Stimulated activated CD8-positive, alpha-beta memory T cell treated with anti-CD3 and anti-CD28 coated beads, Interleukin-4, amount 100 ng/mL, for 4 hours (primary cell): ENCODE measurements at regions not wholly inside any gene's neighbourhood (a gene's known extent, or its start where the extent isn't known, plus 50 kb on each side); places are given as distances from the start of the nearest gene placed in this dataset.
"Not testable (repeated sequence)": the region's sequence is repeated elsewhere in the genome, so short reads cannot be mapped to it uniquely, and the experiment has no call there.

Experiments
- DNase-seq, 2 donors: peaks; one replicate each; pipeline ENCODE4 v3.0.0-alpha.2; 2020; ENCODE audit warnings: low read depth in 2 of 2, low spot score in 1 of 2

DNA sequence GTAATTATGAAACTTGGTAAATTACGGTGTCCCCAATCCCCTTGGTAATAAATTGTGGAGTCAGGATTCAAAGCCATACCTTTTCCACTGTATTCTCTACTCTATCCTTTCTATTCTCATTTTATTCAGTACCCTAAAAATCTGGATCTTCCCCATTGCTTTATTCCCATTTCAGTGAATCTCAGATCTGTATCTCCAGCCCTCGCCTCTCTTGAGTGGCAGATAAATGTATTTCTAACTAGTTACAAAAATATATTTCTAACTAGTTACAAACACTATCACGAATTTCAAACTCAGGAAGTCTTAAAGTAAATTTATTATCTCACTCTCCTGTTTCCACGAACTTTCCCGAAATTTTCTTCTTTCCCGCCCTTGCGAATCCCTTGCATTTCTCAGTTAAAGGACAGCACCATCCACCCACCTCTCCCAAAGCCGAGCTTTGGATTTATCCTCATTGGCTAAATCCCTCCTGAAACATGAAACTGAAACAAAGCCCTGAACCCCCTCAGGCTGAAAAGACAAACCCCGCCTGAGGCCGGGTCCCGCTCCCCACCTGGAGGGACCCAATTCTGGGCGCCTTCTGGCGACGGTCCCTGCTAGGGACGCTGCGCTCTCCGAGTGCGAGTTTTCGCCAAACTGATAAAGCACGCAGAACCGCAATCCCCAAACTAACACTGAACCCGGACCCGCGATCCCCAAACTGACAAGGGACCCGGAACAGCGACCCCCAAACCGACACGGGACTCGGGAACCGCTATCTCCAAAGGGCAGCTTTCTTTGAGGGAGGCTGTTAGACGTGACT is 164.3 kb upstream of the PABPC3 start:
- DNase-seq: no peak

DNA sequence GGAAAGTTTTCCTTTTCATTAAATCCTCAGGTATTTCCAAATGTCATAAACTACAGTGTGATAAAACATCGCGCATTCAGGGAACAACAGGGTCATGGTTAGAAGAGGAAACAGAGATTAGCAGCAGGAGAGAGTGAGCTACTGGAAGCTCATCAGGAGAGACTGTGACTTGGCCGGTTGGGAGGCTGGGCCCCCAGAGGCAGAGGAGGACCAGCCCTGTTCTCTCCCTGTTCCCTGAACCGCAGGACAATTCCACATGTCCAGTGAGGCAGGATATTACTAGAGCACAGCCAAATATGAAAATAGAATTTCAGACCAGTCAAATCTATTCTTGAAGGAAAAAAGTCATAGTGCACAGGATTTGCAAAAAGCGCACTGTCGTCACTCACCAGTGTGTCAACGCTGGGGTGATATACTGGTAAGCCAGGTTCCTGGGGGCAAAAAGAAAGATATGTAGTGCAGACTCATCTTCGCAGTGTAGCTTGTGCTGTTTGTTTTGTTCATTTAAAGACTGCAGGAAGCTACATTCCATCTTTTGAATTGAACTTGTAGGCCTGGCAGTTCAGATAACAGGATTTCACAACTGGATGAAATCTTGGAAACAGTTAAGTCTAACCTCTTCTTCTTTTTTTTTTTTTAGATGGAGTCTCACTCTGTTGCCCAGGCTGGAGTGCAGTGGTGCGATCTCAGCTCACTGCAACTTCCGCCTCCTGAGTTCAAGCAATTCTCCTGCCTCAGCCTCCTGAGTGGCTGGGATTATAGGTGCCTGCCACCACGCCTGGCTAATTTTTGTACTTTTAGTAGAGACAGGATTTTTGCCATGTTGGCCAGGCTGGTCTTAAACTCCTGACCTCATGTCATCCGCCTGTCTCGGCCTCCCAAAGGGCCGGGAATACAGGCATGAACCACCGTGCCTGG is 162.6 kb upstream of the PABPC3 start:
- DNase-seq: not testable (repeated sequence)

DNA sequence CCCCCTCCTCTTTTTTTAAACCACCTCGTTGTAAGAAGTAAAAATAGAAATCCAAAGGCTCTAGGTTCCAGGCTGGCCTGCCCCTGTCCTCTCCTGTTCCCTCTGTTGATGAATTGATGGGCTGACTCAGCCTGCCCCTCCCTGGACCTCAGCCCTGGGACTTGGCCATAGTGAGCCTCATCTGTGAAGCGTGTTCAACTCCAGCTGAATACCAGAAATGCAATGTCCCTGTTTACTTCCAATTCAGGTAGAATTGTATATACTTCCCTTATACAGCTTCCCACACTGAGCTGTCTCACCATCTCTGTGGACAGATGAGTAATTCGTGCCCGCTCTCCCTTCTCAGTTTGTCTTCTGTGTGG is 161.9 kb upstream of the PABPC3 start:
- DNase-seq: not testable (repeated sequence)

DNA sequence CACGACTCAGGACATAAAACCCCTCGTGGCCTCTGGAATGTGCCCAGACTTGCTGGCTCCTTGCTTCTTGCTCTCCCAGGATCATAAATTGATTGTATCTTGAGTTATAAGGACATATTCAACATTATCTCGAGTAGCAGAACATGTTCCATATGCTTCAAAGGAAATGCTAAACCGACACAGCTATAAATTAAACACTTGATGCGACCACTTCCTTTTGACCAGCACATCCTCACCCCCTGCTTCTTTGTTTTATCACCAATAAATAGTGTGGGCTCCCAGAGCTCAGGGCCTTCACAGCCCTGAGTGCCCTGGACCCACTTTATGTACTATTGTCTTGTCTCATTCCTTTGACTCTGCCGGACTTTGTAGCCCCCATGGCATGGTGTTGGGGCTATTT is 157.0 kb upstream of the PABPC3 start:
- no peak for DNase-seq

DNA sequence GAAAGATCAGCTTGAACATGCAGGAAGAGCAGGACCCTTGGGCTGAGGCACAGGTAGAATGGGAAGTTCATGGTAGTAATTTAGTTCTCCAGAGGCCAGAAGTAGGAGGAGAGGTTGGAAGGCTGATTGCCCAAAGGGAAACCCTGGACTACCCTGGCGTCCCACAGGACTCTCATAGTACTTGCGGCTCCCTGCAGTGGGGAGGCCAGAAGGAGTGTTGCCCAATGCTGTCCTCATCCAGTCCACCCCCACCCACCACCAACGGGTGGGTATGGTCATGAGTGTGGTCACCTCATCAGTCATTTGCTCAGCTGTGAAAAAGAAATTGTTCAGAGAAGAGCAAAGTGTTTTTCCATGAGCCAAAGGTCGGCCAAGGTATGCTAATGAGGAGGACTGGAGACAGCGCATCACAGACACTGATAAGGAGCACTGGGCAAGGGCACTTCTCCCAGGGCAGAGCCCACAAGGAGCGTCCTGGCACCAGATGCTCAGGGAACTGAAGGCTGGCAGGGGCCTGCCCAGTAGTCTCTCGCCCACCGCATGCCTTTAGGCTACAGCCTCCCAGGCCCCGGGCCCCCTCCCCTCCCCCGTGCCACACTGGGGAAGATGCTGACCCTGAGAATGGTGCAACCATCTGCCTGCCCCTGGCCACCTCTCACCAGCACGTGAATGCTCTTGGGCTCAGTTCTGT is 154.8 kb upstream of the PABPC3 start:
- DNase-seq: not testable (repeated sequence)

DNA sequence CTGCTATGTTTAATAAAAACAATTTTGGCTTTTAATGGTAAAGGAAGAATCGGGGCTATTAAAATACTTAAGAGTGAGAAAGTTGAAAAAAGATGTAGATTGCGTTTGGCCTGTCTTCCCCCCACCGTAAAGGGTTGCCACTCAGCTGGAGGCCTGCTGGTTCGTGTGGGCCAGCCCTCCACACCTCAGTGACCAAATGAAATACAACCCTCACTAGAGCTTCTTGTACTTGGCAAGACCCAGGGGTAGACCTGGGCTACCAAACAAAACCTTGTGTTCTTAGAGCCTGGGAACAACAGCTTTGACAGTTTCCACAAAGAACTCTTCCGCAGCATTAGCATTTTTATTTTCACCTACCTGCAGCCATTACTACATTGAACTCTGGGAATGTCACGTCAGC is 152.8 kb upstream of the PABPC3 start:
- DNase-seq: no peak

DNA sequence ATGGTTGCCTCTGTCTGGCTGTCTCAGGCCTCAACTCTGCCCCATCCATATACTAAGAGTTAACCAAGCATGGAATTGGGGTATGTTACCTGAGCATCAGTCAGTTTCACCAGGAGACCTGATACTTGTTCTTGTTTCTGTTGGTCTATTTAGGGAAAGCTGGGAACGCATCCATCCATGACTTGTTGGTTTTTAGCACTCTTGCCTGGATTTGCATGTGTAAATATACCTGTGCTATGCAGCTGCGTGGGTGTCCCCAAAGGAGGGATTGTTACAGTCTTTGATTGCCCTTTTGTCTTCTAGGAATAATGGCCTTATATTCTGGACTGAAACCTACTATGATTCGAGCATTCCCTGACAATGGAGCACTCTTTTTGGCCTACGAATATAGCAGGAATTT is 151.9 kb upstream of the PABPC3 start:
- DNase-seq: not testable (repeated sequence)

DNA sequence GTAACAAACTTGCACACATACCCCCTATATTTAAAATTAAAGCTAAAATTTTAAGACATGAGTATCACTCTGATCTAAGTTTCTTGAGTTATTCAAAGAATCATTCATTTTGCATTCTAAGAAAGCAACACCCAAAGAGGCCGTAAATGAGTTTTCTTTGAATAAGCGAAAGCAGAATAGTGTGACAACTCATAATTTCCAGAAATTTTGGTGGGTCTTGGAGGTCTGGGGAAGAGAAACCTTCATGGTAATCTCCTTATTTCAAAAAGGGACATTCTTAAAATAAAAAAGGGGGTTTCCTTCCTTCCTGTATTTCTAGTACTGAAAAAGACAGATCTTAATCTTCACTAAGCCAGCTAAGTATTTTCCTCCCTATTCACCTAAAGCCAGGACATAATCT is 147.0 kb upstream of the PABPC3 start:
- DNase-seq: not testable (repeated sequence)

DNA sequence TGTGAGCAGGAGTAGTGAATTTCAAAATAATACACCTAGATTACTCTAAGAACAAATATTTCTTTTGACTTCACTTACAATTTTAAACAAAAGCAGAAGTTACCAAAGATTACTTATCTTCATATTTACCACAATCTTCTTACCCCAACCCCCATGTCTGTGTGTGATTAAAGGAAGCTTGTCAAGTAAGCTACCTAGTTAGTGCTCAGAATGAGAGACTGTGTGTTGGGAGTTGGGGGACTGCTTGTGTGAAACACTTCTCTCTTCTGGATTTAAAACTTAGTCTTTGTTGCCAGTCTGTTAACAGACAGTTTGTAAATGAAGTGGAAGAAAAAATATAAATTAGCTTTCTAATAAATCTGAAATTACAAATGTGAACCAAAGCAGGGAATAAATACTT is 145.3 kb upstream of the PABPC3 start:
- DNase-seq: not testable (repeated sequence)

DNA sequence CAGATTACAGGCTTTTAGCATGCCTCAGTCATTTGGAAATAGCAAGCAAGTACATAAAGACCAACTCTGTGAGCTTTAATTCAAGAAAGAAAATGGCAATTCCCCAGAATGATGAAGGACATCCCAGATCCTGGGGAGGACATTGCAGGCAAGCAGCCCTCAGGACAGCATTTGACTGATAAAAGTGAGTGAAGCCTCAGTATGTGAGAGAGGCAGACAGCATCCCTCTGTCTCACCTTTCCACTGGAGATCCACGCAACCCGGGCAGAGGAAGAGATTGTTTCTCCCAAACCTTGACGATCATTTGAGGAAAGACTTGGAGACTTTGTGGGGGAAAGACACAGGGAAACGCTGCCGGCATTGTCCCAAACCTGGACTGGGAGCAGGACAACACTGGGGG is 128.0 kb upstream of the PABPC3 start:
- DNase-seq: not testable (repeated sequence)

DNA sequence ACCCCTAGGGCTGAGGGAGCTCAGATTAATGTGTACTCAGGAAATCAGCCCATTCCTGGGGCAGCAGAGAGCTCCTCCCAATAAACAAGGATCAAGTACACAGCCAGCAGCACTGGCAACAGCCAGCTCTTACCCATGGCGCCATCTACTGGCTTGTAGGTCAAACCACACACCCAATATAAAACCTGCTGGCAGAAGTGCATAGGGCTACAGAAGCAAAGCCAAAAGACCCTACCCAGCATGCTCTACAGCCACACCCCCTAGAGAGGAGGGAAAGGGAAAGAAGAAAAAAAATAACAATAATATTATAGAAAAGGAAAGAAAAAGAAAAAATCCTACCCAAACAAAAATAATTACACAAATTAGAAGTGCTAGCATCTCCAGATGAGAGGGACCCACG is 127.5 kb upstream of the PABPC3 start:
- DNase-seq: not testable (repeated sequence)

DNA sequence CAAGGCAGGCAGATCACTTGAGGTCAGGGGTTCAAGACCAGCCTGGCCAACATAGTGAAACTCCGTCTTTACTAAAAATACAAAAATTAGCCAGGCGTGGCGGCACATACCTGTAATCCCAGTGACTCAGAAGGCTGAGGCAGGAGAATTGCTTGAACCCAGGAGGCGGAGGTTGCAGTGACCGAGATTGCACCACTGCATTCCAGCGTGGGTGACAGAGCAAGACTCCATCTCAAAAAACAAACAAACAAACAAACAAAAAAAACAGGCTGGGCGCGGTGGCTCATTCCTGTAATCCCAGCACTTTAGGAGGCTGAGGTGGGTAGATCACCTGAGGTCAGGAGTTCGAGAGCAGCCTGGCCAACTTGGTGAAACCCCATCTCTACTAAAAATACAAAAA is 122.8 kb upstream of the PABPC3 start:
- DNase-seq: not testable (repeated sequence)

DNA sequence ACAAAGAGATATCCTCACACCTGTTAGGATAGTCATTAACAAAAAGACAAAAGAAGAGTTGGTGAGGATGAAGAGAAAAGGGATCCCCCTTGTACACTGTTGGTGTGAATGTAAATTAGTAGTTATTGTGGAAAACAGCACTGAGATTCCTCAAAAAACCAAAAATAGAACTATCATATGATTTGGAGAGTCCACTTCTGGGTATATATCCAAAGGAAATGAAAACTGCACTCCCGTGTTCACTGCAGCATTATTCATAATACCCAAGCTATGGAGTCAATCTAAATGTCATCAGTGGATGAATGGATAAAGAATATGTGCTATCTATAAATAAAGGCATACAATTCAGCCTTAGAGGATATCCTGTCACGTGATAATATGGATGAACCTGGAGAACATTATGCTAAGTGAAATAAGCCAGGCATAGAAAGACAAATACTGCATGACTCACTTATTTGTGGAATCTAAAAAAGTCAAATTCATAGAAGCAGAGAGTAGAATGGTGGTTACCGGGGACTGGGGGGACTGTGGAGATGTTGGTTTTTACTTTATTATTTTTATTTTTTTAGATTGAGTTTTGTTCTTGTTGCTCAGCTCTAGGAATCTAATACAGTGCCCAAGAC is 114.6 kb upstream of the PABPC3 start:
- not testable (repeated sequence) for DNase-seq

DNA sequence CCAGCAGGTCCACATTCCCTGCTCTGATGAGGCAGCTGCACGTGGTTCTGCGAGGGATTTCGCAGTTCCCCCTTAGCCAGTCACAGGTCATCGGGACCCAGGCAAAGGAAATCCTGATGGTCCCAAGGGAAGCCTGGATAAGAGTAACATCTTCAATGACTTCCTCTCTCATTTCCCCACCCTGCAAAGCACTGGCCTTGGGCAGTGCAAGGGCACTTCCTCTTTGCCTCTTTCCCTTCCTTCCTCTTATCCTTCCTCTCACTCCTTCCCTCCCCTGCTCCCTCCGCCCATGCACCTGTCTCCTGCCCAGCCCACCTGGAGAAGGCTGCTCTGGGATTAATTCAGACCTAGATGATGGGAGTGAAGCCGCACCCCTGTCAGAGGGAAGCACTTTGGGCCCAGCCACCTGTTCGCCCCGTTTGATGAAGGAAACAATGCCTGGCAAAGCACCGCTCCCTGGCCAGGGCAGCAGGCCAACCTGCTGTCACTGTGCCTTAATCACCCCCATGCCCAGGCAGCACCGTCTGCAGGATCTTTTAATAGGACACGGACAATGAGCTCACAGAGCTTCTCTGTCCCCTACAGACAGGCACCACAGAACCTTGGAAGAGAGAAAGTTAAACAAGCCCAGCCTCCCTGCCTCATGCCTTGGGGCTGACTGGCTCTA is 113.5 kb upstream of the PABPC3 start:
- DNase-seq: no peak

DNA sequence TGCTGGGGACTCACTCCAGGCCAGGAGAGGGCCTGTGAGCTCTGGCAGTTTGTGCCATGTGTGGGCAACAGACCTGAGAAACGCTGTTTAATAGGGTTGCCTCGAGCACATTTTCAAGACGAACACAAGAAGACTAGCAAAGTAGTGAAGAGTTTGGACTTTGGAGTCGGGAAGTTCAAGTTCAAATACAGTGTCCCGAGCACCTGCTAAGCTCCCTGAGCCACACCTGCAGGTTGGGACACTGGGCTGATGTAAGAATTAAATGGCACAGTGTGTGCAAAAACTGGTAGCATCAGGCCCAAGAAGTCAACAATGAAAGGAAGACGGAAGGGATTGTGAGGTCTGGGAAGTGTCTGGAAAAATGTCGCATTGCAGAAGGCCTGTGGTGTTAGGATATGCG is 112.8 kb upstream of the PABPC3 start:
- no peak for DNase-seq

DNA sequence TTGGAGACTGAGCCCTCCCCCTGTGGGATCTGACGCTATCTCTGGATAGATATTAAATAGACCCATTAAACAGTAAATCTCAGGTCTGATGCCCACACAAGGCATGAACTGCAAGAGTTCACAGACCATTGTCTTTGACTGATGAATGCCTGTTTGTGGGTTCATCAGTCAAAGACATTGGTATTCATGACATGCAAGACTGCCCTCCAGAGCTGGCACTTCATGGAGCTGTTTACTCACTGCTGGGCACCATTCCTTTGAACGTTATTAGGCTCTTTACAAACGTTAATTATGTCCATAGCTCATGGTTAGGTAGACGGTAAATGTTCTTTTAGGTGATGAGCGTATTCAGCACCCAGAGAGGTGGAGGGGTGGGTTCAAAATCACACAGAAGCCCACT is 111.8 kb upstream of the PABPC3 start:
- no peak for DNase-seq

DNA sequence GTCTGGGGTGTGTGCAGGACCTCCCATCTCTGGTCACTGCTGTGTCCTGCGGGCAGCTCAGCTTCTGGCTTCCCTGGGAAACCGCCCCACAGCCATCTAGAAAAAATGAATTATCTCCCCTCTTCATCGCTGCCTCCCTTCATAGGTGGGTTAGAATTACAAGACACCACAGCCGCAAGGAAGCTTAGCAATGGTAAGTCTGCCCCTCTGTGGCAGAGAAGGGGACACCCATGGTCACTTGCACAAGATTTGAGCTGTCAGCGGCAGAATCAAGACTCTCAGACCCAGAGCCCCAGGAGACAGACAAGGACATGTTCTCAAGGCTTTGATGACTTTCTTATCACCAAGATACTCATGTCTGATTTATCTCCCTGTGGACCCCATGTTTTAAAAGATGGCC is 110.8 kb upstream of the PABPC3 start:
- DNase-seq: no peak

DNA sequence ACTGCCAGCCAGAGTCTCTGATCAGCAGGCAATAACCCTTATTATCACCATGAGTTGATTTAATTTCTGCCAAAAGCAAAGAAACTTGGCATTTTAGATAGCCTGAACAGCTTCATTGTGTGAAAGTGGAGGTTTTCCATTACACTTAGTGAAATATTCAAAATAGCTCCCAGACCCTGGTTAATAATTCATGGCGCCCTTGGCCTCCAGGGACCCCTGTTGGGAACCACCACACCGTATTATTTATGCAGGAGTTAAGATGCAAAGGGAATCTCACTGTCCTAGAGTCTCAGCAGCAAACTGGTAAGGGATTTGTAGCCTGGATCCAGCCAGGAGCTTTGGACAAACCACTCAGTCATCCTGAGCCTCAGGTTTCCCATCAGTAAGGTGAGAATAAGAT is 110.0 kb upstream of the PABPC3 start:
- DNase-seq: no peak

DNA sequence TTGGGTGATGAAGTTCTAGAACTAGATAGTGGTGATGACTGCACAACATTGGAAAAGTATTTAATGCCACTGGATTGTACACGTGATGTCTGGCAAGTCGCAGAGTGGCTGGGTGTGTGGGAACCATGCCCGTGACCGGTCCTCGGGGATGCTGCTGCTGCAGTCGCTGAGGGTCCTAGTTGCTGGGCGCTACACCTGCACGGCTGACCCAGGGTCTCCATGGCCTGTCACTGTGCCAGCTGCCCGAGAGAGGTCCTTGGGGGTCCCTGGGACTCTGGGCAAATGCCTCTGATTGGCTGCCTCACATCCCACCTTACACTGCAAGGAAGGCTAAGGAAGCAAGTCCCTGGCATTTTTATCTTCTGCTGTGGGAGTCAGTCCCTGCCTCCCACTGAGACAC is 109.1 kb upstream of the PABPC3 start:
- no peak for DNase-seq

DNA sequence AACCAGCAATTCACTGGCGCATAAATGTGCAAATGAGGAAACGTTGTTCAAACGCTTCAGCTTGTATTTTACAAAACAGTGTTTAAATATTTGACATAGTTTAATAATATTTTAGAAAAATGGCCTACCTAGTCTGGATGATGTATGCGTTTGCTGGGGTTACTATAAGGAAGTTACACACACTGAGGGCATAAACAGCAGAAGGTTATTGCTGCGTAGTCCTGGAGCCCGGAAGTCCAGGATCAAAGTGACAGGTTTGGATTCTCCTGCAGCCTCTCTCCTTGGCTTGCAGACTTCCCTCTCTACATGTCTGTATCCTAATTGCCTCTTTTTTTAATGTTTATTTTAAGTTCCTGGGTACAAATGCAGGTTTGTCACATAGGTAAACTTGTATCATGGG is 106.0 kb upstream of the PABPC3 start:
- not testable (repeated sequence) for DNase-seq

DNA sequence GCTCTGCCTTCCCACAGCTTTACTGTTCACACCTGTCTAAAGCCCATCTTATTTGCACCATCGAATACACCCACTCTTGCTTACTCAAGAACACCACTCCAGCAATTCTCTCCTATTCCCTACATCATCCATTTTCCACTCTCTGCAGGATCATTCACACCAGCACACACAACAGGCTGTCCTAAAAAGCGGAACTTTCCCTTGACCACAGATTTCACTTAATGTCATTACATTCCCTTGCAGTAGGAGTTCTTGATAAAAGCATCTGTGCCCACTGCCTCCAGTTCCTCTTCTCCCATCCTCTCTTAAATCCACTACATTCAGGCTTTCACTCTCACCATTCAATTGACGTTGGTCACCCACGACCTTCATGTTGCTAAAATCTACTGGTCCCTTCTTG is 103.0 kb upstream of the PABPC3 start:
- DNase-seq: not testable (repeated sequence)
